AG10803 (cell line): ENCODE measurements at regions not wholly inside any gene's neighbourhood (a gene's known extent, or its start where the extent isn't known, plus 50 kb on each side); places are given as distances from the start of the nearest gene placed in this dataset.
"Not testable (repeated sequence)": the region's sequence is repeated elsewhere in the genome, so short reads cannot be mapped to it uniquely, and the experiment has no call there.

Experiments used
- DNase-seq: peaks from one replicate; pipeline ENCODE4 v3.0.0; 2010; ENCODE audit warnings: low read depth
- H3K4me3 ChIP-seq: 2 replicates; pipeline ENCODE4 v1.5.1; 2011; ENCODE audit warnings: mild to moderate bottlenecking, low read length, control low read depth
- TF ChIP-seq, protein P1 (sequence below): conservative IDR thresholded peaks from 2 replicates; pipeline ENCODE4 v1.5.1; 2011; ENCODE audit warnings: mild to moderate bottlenecking, low read length, control low read depth, inconsistent platforms

DNA sequence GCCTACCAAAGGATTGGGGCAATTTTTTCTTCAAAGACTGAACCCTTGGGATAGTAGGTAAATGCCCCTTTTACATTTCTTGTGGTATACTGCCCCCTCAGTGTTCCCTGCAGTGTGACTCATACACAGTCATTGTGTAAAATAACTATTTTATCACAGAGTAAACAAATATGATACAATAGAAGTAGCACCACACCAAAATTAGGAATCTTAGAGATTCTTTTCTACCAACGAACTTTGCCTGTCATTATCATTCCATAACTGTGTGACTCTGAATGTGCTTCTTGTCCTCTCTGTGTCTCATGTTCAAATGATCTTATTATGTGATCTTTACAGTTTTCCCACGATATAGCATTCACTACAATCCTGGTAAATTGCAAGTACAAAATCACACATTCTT is 517.0 kb downstream of the ZIC3 start:
- TF ChIP-seq, protein P1, sequence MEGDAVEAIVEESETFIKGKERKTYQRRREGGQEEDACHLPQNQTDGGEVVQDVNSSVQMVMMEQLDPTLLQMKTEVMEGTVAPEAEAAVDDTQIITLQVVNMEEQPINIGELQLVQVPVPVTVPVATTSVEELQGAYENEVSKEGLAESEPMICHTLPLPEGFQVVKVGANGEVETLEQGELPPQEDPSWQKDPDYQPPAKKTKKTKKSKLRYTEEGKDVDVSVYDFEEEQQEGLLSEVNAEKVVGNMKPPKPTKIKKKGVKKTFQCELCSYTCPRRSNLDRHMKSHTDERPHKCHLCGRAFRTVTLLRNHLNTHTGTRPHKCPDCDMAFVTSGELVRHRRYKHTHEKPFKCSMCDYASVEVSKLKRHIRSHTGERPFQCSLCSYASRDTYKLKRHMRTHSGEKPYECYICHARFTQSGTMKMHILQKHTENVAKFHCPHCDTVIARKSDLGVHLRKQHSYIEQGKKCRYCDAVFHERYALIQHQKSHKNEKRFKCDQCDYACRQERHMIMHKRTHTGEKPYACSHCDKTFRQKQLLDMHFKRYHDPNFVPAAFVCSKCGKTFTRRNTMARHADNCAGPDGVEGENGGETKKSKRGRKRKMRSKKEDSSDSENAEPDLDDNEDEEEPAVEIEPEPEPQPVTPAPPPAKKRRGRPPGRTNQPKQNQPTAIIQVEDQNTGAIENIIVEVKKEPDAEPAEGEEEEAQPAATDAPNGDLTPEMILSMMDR = no peak
- H3K4me3 ChIP-seq = no peak overlapping the region
- DNase-seq = no peak

DNA sequence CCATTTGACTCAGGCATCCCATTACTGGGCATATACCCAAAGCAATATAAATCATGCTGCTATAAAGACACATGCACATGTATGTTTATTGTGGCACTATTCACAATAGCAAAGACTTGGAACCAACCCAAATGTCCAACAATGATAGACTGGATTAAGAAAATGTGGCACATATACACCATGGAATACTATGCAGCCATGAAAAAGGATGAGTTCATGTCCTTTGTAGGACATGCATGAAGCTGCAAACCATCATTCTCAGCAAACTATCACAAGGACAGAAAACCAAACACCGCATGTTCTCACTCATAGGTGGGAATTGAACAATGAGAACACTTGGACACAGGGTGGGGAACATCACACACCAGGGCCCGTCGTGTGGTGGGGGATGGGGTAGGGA is 545.0 kb downstream of the ZIC3 start:
- not testable (repeated sequence) for H3K4me3 ChIP-seq, DNase-seq

DNA sequence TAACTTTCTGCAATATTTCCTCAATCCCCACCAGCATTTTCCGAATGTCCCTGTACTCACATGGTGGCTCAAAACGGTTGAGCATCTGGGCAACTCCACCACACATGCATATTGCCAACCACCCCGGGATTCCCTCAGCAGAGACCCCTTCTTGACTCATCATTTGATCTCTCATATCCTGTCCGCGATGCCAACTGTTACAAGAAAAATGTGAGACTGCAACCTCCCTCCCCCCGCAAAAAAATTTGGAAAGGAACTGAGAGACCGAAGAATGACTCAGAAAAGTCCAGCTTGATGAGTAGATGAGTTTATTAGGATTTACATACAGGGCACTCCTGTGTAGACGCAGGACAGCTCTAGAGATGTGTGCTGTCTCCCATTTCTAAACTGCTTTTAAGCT is 561.4 kb downstream of the ZIC3 start:
- peak; percentile 38 for DNase-seq
- no peak overlapping the region for H3K4me3 ChIP-seq
- TF ChIP-seq, protein P1 = no peak

DNA sequence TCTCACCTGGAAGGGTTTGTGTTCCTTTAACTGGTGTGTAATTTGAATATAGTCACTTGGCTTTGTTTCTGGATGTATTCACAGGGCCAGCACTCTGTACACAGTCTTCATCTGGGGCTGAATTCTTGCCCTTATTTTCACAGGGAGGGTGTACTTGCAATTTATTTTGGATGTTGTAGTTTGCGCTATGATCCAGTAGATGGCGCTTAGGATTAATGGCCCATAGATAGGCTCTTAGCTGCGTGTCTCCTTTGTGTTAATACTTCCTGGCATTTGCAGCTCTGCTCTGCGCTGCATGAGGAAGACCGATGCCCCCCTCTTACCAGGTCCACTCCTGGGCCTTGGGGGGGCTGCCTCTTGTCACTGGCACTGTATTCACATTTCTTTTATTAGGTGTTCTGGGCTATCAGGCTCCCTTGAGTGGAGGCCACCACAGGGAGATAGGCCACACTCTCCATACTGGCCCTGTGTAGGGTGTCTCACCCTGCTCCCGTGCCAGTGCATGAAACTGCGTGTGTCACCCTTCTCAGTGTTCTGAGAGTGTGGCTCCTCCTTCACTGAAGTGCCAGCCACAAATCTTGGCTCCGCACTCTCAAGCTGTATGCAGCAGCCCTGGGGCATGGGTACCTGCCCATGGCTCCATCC is 562.2 kb downstream of the ZIC3 start:
- peak; percentile 30 for DNase-seq
- TF ChIP-seq, protein P1 = peak; percentile 66
- no peak overlapping the region for H3K4me3 ChIP-seq

DNA sequence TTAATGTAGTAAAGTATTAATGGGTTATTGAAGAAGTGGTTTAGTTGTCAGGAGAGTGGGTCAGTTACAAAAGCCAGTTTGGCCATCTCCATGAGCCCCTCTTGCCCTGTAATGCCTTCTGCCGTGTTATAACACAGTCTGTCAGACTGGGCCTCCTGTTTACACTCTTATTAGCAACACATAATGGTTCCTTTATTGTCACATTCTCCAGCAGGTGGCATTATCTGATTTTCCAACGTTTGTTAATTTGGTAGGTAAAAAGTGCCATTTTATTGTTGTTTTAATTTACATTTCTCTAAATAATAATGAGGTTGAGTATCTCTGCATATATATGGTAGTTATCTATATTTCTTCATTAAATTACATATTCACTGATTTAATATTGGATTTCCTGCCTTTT is 560.8 kb downstream of the FGF13 start:
- no peak for DNase-seq
- H3K4me3 ChIP-seq = no peak overlapping the region
- TF ChIP-seq, protein P1 = peak; percentile 12; the same call in 1 of the 2 replicates

DNA sequence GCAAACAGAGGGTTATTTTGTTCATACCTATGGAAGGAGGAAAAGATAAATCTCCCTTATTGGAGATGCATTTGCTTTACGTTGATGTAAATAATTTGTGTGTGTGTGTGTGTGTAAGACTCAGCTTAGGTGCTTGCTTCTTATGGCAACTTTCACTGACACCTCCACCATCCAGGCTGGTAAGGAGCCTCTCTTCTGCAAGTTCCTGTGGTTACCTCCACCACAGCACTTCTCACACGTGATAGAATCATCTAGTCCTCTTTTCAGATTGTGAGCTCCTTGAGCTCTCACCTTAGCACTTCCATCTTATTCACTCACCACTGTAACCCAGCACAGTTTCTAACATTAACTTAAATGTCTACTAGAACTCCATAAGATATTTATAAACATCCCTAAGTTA is 553.7 kb downstream of the FGF13 start:
- TF ChIP-seq, protein P1 = no peak
- no peak for DNase-seq
- H3K4me3 ChIP-seq = no peak overlapping the region

DNA sequence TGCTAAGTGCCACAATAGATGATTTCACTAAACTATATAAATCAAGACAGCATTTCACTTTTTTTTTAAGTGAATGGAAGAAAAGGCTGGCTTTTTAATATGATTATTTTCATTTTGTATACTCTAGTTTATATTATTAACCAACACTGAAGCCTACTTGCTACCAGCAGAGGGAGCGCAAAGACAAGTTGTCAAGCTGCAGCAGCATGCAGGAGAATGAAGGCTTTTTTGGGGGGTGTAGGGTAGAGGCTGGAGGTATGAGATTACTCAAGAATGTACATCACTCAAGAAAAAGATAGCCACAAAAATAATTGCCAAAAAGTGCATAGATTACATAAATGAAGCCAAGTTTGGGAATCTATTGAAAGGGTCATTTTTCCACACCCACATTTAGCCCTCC is 519.5 kb downstream of the FGF13 start:
- H3K4me3 ChIP-seq = no peak overlapping the region
- peak; percentile 14 for DNase-seq
- TF ChIP-seq, protein P1 = peak; percentile 46

DNA sequence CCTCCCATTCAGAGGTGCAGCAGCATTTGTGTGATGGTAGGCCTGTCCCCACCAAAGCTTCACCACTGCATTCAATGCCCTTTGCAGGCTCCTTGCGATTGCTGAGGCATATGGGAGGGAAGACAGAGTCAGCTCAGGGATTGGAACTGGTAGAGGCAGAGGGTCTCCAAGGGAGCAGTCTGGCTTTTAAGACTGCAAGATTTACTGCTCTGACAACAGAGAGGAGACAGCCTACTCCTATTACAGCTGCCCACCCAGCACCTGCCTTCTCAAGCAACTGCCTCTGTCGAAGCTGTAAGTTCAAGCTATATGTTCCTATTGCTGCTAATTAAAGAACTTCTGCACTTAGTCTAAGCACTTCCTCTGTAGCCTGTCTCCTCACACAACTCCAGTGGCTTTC is 481.8 kb downstream of the FGF13 start:
- no peak overlapping the region for H3K4me3 ChIP-seq
- TF ChIP-seq, protein P1 = no peak
- no peak for DNase-seq
